CD4-positive, alpha-beta T cell treated with Interleukin-17A for 4 hours (primary cell): ENCODE measurements at regions not wholly inside any gene's neighbourhood (a gene's known extent, or its start where the extent isn't known, plus 50 kb on each side); places are given as distances from the start of the nearest gene placed in this dataset.

Experiments used
- DNase-seq: peaks from one replicate; pipeline ENCODE4 v3.0.0-alpha.2; 2020; ENCODE audit warnings: mixed read lengths

- DNase-seq, result no peak
These were observed 369.7 kb downstream of the CDK5RAP2 start for GRCh38 chr9:120210274-120210673.

GRCh38 chr9:120202856-120203654, 376.9 kb downstream of the CDK5RAP2 start:
- DNase-seq, result no peak

GRCh38 chr9:120198027-120198426, 381.9 kb downstream of the CDK5RAP2 start:
- no peak for DNase-seq

- no peak for DNase-seq
These were observed 382.4 kb downstream of the CDK5RAP2 start for GRCh38 chr9:120197605-120198004.

- no peak for DNase-seq
These were observed 388.8 kb downstream of the CDK5RAP2 start for GRCh38 chr9:120191141-120191540.

- no peak for DNase-seq
These were observed 392.2 kb downstream of the CDK5RAP2 start for GRCh38 chr9:120187758-120188157.

- no peak for DNase-seq
These were observed 393.7 kb downstream of the CDK5RAP2 start for GRCh38 chr9:120186276-120186675.

GRCh38 chr9:120184266-120184665, 395.7 kb downstream of the CDK5RAP2 start:
- no peak for DNase-seq

- DNase-seq, result no peak
These were observed 396.4 kb downstream of the CDK5RAP2 start for GRCh38 chr9:120183615-120184014.

GRCh38 chr9:120182011-120182410, 398.0 kb downstream of the CDK5RAP2 start:
- DNase-seq, result no peak

- no peak for DNase-seq
These were observed 402.8 kb downstream of the CDK5RAP2 start for GRCh38 chr9:120177121-120177520.

- DNase-seq, result no peak
These were observed 404.9 kb downstream of the CDK5RAP2 start for GRCh38 chr9:120175031-120175430.

GRCh38 chr9:120161776-120162175, 418.2 kb downstream of the CDK5RAP2 start:
- DNase-seq, result no peak

- no peak for DNase-seq
These were observed 421.7 kb downstream of the CDK5RAP2 start for GRCh38 chr9:120158221-120158620.

GRCh38 chr9:120156376-120156775, 423.6 kb downstream of the CDK5RAP2 start:
- no peak for DNase-seq

GRCh38 chr9:120153258-120153657, 426.7 kb downstream of the CDK5RAP2 start:
- no peak for DNase-seq

GRCh38 chr9:120152295-120152694, 427.7 kb downstream of the CDK5RAP2 start:
- no peak for DNase-seq

GRCh38 chr9:120151806-120152205, 428.2 kb downstream of the CDK5RAP2 start:
- DNase-seq, result no peak

GRCh38 chr9:120151149-120151548, 428.8 kb downstream of the CDK5RAP2 start:
- no peak for DNase-seq

- no peak for DNase-seq
These were observed 441.0 kb downstream of the CDK5RAP2 start for GRCh38 chr9:120138955-120139354.

GRCh38 chr9:120137186-120137840, 442.7 kb downstream of the CDK5RAP2 start:
- DNase-seq, result no peak

GRCh38 chr9:120136696-120137095, 443.3 kb downstream of the CDK5RAP2 start:
- no peak for DNase-seq

- DNase-seq, result no peak
These were observed 462.9 kb downstream of the CDK5RAP2 start for GRCh38 chr9:120117081-120117480.

GRCh38 chr9:120110520-120110919, 469.4 kb downstream of the CDK5RAP2 start:
- DNase-seq, result no peak
